DOHH2 (cell line): ENCODE measurements at regions not wholly inside any gene's neighbourhood (a gene's known extent, or its start where the extent isn't known, plus 50 kb on each side); places are given as distances from the start of the nearest gene placed in this dataset.

ENCODE experiments used
- H3F3A ChIP-seq: fragments of 200-600 bp; sonication (generic), shearing (Covaris generic); 2 replicates; pipeline ENCODE4 v1.6.0; 2016; ENCODE audit warnings: antibody characterized with exemption, mild to moderate bottlenecking; ENCODE audit not compliant: control insufficient read depth, insufficient read depth
- H3K27ac ChIP-seq: fragments of 200-600 bp; sonication (generic); 2 replicates; pipeline ENCODE4 v1.5.1; 2014; ENCODE audit warnings: low read depth, mild to moderate bottlenecking, low read length, moderate library complexity
- H3K27me3 ChIP-seq: fragments of 200-600 bp; sonication (generic); 2 replicates; pipeline ENCODE4 v1.6.1; 2014; ENCODE audit warnings: mild to moderate bottlenecking, low read length, mixed read lengths; ENCODE audit not compliant: control insufficient read depth
- H3K36me3 ChIP-seq: fragments of 200-600 bp; sonication (generic); 2 replicates; pipeline ENCODE4 v1.6.1; 2014; ENCODE audit warnings: mild to moderate bottlenecking, low read length, moderate library complexity, mixed read lengths; ENCODE audit not compliant: control insufficient read depth
- H3K4me1 ChIP-seq: fragments of 200-600 bp; sonication (generic); 2 replicates; pipeline ENCODE4 v1.6.1; 2014; ENCODE audit warnings: mild to moderate bottlenecking, low read length, mixed read lengths; ENCODE audit not compliant: control insufficient read depth
- H3K4me2 ChIP-seq: fragments of 200-600 bp; sonication (generic); 2 replicates; pipeline ENCODE4 v1.6.0; 2014; ENCODE audit warnings: mild to moderate bottlenecking, low read length, moderate library complexity
- H3K4me3 ChIP-seq: fragments of 200-600 bp; sonication (generic); 2 replicates; pipeline ENCODE4 v1.5.1; 2014; ENCODE audit warnings: mild to moderate bottlenecking, low read length, mixed read lengths
- H3K79me2 ChIP-seq: fragments of 200-600 bp; sonication (generic); 2 replicates; pipeline ENCODE4 v1.6.1; 2014; ENCODE audit warnings: mild to moderate bottlenecking, low read length, mixed read lengths; ENCODE audit not compliant: control insufficient read depth
- H3K9me2 ChIP-seq: fragments of 200-600 bp; sonication (generic); replicated peaks from 2 replicates; pipeline ENCODE4 v1.6.1; 2014; ENCODE audit warnings: mild to moderate bottlenecking, low read length, mixed read lengths; ENCODE audit not compliant: control insufficient read depth
- H3K9me3 ChIP-seq: fragments of 200-600 bp; sonication (generic); 2 replicates; pipeline ENCODE4 v1.6.1; 2014; ENCODE audit warnings: antibody characterized with exemption, low read length, mixed read lengths; ENCODE audit not compliant: control insufficient read depth, insufficient read depth
- H4K20me1 ChIP-seq: fragments of 200-600 bp; sonication (generic); 2 replicates; pipeline ENCODE4 v1.6.0; 2014; ENCODE audit warnings: low read depth, mild to moderate bottlenecking, antibody characterized with exemption, low read length, moderate library complexity; ENCODE audit not compliant: control insufficient read depth, insufficient read depth
- EZH2phosphoT487 ChIP-seq: fragments of 200-600 bp; sonication (generic); IDR thresholded peaks from 2 replicates; pipeline ENCODE4 v1.6.1; 2017; ENCODE audit warnings: borderline replicate concordance, mild to moderate bottlenecking, antibody characterized with exemption, low read length, moderate library complexity, mixed read lengths
- TF ChIP-seq, protein P1 (sequence below): fragments of 200-600 bp; sonication (generic); IDR thresholded peaks from one replicate; pipeline ENCODE4 v1.5.1; 2014; ENCODE audit warnings: antibody characterized with exemption, mild to moderate bottlenecking, low read depth, low read length; ENCODE audit not compliant: poor library complexity, severe bottlenecking

GRCh38 chr16:50469744-50470321 is 78.4 kb upstream of the NKD1 start:
- no peak overlapping the region for H3K4me2 ChIP-seq
- no peaks in the 10 kb centered on the region for H3K4me1 ChIP-seq
- no peaks in the 10 kb centered on the region for H3K79me2 ChIP-seq
- no peaks in the 10 kb centered on the region for H3F3A ChIP-seq
- peaks cover 4% of the 10 kb centered on the region; the same call in 1 of the 2 replicates for H3K27me3 ChIP-seq
- no peaks in the 10 kb centered on the region for H3K9me2 ChIP-seq
- no peak overlapping the region for H3K4me3 ChIP-seq
- H3K27ac ChIP-seq = no peak overlapping the region
- H3K9me3 ChIP-seq = no peaks in the 10 kb centered on the region
- TF ChIP-seq EZH2phosphoT487 = no peak
- TF ChIP-seq, protein P1, sequence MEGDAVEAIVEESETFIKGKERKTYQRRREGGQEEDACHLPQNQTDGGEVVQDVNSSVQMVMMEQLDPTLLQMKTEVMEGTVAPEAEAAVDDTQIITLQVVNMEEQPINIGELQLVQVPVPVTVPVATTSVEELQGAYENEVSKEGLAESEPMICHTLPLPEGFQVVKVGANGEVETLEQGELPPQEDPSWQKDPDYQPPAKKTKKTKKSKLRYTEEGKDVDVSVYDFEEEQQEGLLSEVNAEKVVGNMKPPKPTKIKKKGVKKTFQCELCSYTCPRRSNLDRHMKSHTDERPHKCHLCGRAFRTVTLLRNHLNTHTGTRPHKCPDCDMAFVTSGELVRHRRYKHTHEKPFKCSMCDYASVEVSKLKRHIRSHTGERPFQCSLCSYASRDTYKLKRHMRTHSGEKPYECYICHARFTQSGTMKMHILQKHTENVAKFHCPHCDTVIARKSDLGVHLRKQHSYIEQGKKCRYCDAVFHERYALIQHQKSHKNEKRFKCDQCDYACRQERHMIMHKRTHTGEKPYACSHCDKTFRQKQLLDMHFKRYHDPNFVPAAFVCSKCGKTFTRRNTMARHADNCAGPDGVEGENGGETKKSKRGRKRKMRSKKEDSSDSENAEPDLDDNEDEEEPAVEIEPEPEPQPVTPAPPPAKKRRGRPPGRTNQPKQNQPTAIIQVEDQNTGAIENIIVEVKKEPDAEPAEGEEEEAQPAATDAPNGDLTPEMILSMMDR = no peak
- H4K20me1 ChIP-seq = no peaks in the 10 kb centered on the region
- H3K36me3 ChIP-seq = no peaks in the 10 kb centered on the region

- Histone ChIP-seq H3K9me2 (no peaks in the 10 kb centered on the region), H3K4me2 (no peak overlapping the region), H3K9me3 (no peaks in the 10 kb centered on the region), H4K20me1 (no peaks in the 10 kb centered on the region), H3K27me3 (peaks cover 4% of the 10 kb centered on the region; the same call in 1 of the 2 replicates), H3K36me3 (no peaks in the 10 kb centered on the region), H3K27ac (no peak overlapping the region), H3K4me1 (no peaks in the 10 kb centered on the region), H3K4me3 (no peak overlapping the region), H3K79me2 (no peaks in the 10 kb centered on the region), H3F3A (no peaks in the 10 kb centered on the region)
- TF ChIP-seq, protein P1 = no peak
- no peak for TF ChIP-seq EZH2phosphoT487
Measured at GRCh38 chr16:50469121-50469743, 79.0 kb upstream of the NKD1 start.

GRCh38 chr16:50468749-50469078 is 79.5 kb upstream of the NKD1 start:
- Histone ChIP-seq H3K9me3 (no peaks in the 10 kb centered on the region), H3K4me1 (no peaks in the 10 kb centered on the region), H4K20me1 (no peaks in the 10 kb centered on the region), H3K36me3 (no peaks in the 10 kb centered on the region), H3K9me2 (no peaks in the 10 kb centered on the region), H3F3A (no peaks in the 10 kb centered on the region), H3K4me2 (no peak overlapping the region), H3K27ac (no peak overlapping the region), H3K27me3 (peaks cover 4% of the 10 kb centered on the region; the same call in 1 of the 2 replicates), H3K4me3 (no peak overlapping the region), H3K79me2 (no peaks in the 10 kb centered on the region)
- TF ChIP-seq, protein P1 = no peak
- no peak for TF ChIP-seq EZH2phosphoT487
